ENCODE measurements at regions not wholly inside any gene's neighbourhood (a gene's known extent, or its start where the extent isn't known, plus 50 kb on each side); places are given as distances from the start of the nearest gene placed in this dataset.

- H3K27me3 Mint-ChIP-seq (ENCODE audit: low read depth), result no peaks in the 10 kb centered on the region
- DNase-seq (ENCODE audit: low read depth, low spot score), result no peak
- H3K9me3 Mint-ChIP-seq, result no peaks in the 10 kb centered on the region
- no peak overlapping the region for H3K27ac Mint-ChIP-seq (ENCODE audit: unreplicated experiment)
- H3K4me1 Mint-ChIP-seq, result peaks cover 10% of the 10 kb centered on the region
- H3K4me3 Mint-ChIP-seq, result no peak overlapping the region
- no peaks in the 10 kb centered on the region for H3K36me3 Mint-ChIP-seq (ENCODE audit: low read depth)
- TF ChIP-seq CTCF (conservative IDR thresholded peaks at IDR 0.05), result no peak
These were observed 83.2 kb upstream of the RND3 start for GRCh38 chr2:150570712-150571111.

- H3K36me3 Mint-ChIP-seq (ENCODE audit: low read depth), result no peaks in the 10 kb centered on the region
- H3K4me3 Mint-ChIP-seq, result no peak overlapping the region
- DNase-seq (ENCODE audit: low read depth, low spot score), result no peak
- no peak overlapping the region for H3K27ac Mint-ChIP-seq (ENCODE audit: unreplicated experiment)
- peaks cover 10% of the 10 kb centered on the region for H3K4me1 Mint-ChIP-seq
- H3K27me3 Mint-ChIP-seq (ENCODE audit: low read depth), result no peaks in the 10 kb centered on the region
- TF ChIP-seq CTCF (conservative IDR thresholded peaks at IDR 0.05), result no peak
- H3K9me3 Mint-ChIP-seq, result peaks cover 3% of the 10 kb centered on the region
These were observed 82.3 kb upstream of the RND3 start for GRCh38 chr2:150569761-150570160.

- DNase-seq (ENCODE audit: low read depth, low spot score), result no peak
- no peak for TF ChIP-seq CTCF (conservative IDR thresholded peaks at IDR 0.05)
- H3K36me3 Mint-ChIP-seq (ENCODE audit: low read depth), result no peaks in the 10 kb centered on the region
- no peak overlapping the region for H3K4me3 Mint-ChIP-seq
- peaks cover 10% of the 10 kb centered on the region for H3K4me1 Mint-ChIP-seq
- H3K27me3 Mint-ChIP-seq (ENCODE audit: low read depth), result no peaks in the 10 kb centered on the region
- H3K27ac Mint-ChIP-seq (ENCODE audit: unreplicated experiment), result no peak overlapping the region
- H3K9me3 Mint-ChIP-seq, result peaks cover 7% of the 10 kb centered on the region
These were observed 80.4 kb upstream of the RND3 start for GRCh38 chr2:150567771-150568301.

- no peak overlapping the region for H3K4me3 Mint-ChIP-seq
- TF ChIP-seq CTCF (conservative IDR thresholded peaks at IDR 0.05), result no peak
These were observed 78.8 kb upstream of the RND3 start for GRCh38 chr2:150566289-150566688.

DNA sequence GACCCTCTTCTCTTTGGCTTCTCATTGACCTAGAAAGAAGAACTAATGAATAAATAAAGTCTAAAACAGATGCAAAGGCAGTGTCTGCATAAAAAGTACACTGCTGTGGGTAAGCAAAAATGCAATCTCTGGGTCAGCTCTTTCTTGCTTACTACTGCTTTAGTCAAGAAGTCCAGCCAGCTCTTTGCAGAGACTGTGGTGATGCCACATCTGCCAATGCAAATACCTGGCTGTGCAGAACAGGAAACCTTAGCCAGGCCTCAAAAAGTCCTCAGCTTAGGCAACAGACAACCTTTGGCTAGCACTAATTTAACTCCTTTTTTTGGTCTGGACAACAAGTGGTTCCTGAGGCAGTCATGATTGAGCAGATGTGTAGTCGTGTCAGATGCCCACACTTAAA lies 73.6 kb upstream of the RND3 start:
- H3K27ac Mint-ChIP-seq (ENCODE audit: unreplicated experiment), result no peak overlapping the region
- no peak for TF ChIP-seq CTCF (conservative IDR thresholded peaks at IDR 0.05)
- DNase-seq (ENCODE audit: low read depth, low spot score), result no peak
- H3K4me3 Mint-ChIP-seq, result no peak overlapping the region
- H3K4me1 Mint-ChIP-seq, result peaks cover 22% of the 10 kb centered on the region
- no peaks in the 10 kb centered on the region for H3K27me3 Mint-ChIP-seq (ENCODE audit: low read depth)
- H3K9me3 Mint-ChIP-seq, result peaks cover 10% of the 10 kb centered on the region
- no peaks in the 10 kb centered on the region for H3K36me3 Mint-ChIP-seq (ENCODE audit: low read depth)

More at GRCh38 chr2:150566289-150566688, 78.8 kb upstream of the RND3 start:
- Mint-ChIP-seq H3K9me3 (peaks cover 7% of the 10 kb centered on the region), H3K27me3 (ENCODE audit: low read depth) (no peaks in the 10 kb centered on the region), H3K4me1 (peaks cover 10% of the 10 kb centered on the region), H3K36me3 (ENCODE audit: low read depth) (no peaks in the 10 kb centered on the region), H3K27ac (ENCODE audit: unreplicated experiment) (no peak overlapping the region)
- DNase-seq (ENCODE audit: low read depth, low spot score), result no peak

Data from neural crest cell (in vitro differentiated cells).